CD4-positive, alpha-beta T cell (primary cell): ENCODE measurements at regions not wholly inside any gene's neighbourhood (a gene's known extent, or its start where the extent isn't known, plus 50 kb on each side); places are given as distances from the start of the nearest gene placed in this dataset.

Source experiments
- ATAC-seq: fragments of 200-7000 bp; cut with Tn5 transposase; one replicate; pipeline ENCODE4 v1.10.0; 2022; ENCODE audit warnings: mild to moderate bottlenecking; ENCODE audit not compliant: poor library complexity
- CTCF ChIA-PET: fragments of 350-600 bp; sonication (Branson Sonifier 250); formaldehyde crosslinking; loops from one replicate; lab custom pipeline; 2021; ENCODE audit warnings: antibody characterized with exemption, inconsistent platforms; lab: Charles Lee
- POLR2A ChIA-PET: fragments of 350-600 bp; sonication (Branson Sonifier 250); formaldehyde crosslinking; loops from one replicate; lab custom pipeline; 2021; ENCODE audit warnings: antibody characterized with exemption, inconsistent platforms; lab: Charles Lee
- DNase-seq, 14 experiments: peaks; one replicate each; pipeline ENCODE4 v3.0.0-alpha.2; 2013 to 2020; ENCODE audit warnings: mixed read lengths in 2 of 14
- H3K27ac ChIP-seq, 2 donors: one replicate each; pipeline versions ENCODE4 v1.5.1 to v1.7.0; 2013; ENCODE audit warnings: low read length in 2 of 2, low read depth in 1 of 2, mild to moderate bottlenecking in 1 of 2
- H3K27me3 ChIP-seq, 2 experiments: 1 replicate in 1 of 2; 2 replicates in 1 of 2; pipeline versions ENCODE4 v1.6.1 to v1.7.0; 2013; ENCODE audit warnings: low read length in 2 of 2, control low read depth in 1 of 2, mild to moderate bottlenecking in 1 of 2, moderate library complexity in 1 of 2; ENCODE audit not compliant: insufficient read depth in 2 of 2, control insufficient read depth in 1 of 2
- H3K36me3 ChIP-seq: one replicate; pipeline ENCODE4 v1.6.1; 2013; ENCODE audit warnings: low read length, control low read depth; ENCODE audit not compliant: insufficient read depth
- H3K4me1 ChIP-seq: one replicate; pipeline ENCODE4 v1.6.1; 2013; ENCODE audit warnings: low read length, control low read depth; ENCODE audit not compliant: insufficient read depth
- H3K4me3 ChIP-seq: one replicate; pipeline ENCODE4 v1.5.1; 2013; ENCODE audit warnings: mild to moderate bottlenecking, low read length, moderate library complexity
- H3K9me3 ChIP-seq, 2 experiments: 1 replicate in 1 of 2; 2 replicates in 1 of 2; pipeline versions ENCODE4 v1.6.1 to v1.7.0; 2013; ENCODE audit warnings: low read length in 2 of 2, mild to moderate bottlenecking in 2 of 2, control low read depth in 1 of 2, moderate library complexity in 1 of 2; ENCODE audit not compliant: control insufficient read depth in 1 of 2, insufficient read depth in 1 of 2
- H3K27ac Mint-ChIP-seq: one replicate; pipeline ENCODE4 v1.8.0; 2020; ENCODE audit warnings: mixed read lengths
- H3K27me3 Mint-ChIP-seq: one replicate; pipeline ENCODE4 v1.8.0; 2021; ENCODE audit warnings: mixed read lengths
- H3K36me3 Mint-ChIP-seq: one replicate; pipeline ENCODE4 v1.8.0; 2021; ENCODE audit warnings: low read depth, mixed read lengths
- H3K4me1 Mint-ChIP-seq: one replicate; pipeline ENCODE4 v1.8.0; 2021; ENCODE audit warnings: low read depth, mixed read lengths
- H3K4me3 Mint-ChIP-seq: one replicate; pipeline ENCODE4 v1.8.0; 2020; ENCODE audit warnings: mild to moderate bottlenecking, mixed read lengths
- H3K9me3 Mint-ChIP-seq: one replicate; pipeline ENCODE4 v1.8.0; 2020; ENCODE audit warnings: mixed read lengths
- intact Hi-C, 2 experiments: fragments of 100-400 bp; cut with DNase I in 1 of 2; cut with micrococcal nuclease in 1 of 2; formaldehyde crosslinking; loops; one replicate each; pipeline versions ENCODE4 v1.15.1 to v1.9.0; 2023 to 2025; cut with DNase I, micrococcal nuclease
- TF ChIP-seq, protein P1 (sequence below): fragments of 200-600 bp; IDR thresholded peaks from one replicate; pipeline ENCODE4 v1.8.0; 2022; ENCODE audit warnings: antibody characterized with exemption, mild to moderate bottlenecking

GRCh38 chr2:39949131-39949530 lies 170.1 kb upstream of the THUMPD2 start:
- H3K27ac Mint-ChIP-seq: no peak overlapping the region
- Histone ChIP-seq H3K27me3 (no peaks in the 10 kb centered on the region), H3K4me1 (no peaks in the 10 kb centered on the region), H3K27ac (no peak overlapping the region), H3K9me3 (no peaks in the 10 kb centered on the region), H3K36me3 (no peaks in the 10 kb centered on the region), H3K4me3 (no peak overlapping the region)
- DNase-seq: no peak
- no peak for ATAC-seq
- no peaks in the 10 kb centered on the region for H3K36me3 Mint-ChIP-seq
- POLR2A ChIA-PET: no interaction called here
- no peaks in the 10 kb centered on the region for H3K4me1 Mint-ChIP-seq
- H3K9me3 Mint-ChIP-seq: no peaks in the 10 kb centered on the region
- intact Hi-C loops: no loop called here
- H3K27me3 Mint-ChIP-seq: no peaks in the 10 kb centered on the region
- CTCF ChIA-PET: no interaction called here
- TF ChIP-seq, protein P1, sequence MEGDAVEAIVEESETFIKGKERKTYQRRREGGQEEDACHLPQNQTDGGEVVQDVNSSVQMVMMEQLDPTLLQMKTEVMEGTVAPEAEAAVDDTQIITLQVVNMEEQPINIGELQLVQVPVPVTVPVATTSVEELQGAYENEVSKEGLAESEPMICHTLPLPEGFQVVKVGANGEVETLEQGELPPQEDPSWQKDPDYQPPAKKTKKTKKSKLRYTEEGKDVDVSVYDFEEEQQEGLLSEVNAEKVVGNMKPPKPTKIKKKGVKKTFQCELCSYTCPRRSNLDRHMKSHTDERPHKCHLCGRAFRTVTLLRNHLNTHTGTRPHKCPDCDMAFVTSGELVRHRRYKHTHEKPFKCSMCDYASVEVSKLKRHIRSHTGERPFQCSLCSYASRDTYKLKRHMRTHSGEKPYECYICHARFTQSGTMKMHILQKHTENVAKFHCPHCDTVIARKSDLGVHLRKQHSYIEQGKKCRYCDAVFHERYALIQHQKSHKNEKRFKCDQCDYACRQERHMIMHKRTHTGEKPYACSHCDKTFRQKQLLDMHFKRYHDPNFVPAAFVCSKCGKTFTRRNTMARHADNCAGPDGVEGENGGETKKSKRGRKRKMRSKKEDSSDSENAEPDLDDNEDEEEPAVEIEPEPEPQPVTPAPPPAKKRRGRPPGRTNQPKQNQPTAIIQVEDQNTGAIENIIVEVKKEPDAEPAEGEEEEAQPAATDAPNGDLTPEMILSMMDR: no peak
- H3K4me3 Mint-ChIP-seq: no peak overlapping the region

DNA sequence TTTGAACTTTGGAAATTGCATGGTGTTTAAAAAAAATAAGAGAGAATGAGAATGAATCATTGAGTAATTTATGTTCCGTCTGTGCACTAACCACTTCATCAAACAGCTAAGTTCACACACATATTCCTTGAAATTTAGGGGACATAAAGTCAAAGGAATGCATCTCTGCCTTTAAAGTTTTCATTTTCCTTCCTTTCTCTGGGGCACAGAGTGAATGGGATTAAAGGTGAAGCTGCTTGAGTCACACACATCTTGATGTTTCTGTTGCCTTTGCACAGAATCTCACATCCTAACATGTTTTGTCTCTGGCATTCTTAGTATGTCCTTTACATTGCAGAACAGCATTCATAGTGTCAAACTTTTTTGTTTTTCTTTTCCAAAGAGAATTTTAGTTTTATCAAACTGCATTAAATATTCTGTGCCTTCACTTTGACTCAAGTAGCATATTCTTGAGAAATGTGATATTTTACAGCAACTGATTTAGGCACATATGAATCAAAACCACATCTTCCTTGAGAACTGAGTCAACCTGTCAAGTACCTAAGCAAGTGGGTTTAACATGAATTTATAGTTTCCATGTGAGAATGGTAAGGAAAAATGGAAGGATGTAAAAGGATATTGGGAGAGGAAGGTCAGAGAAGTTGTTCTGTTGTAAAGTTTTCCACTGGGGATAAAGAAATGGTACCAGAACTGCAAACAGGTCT lies 169.1 kb upstream of the THUMPD2 start:
- POLR2A ChIA-PET: no interaction called here
- H3K4me1 Mint-ChIP-seq: no peaks in the 10 kb centered on the region
- H3K4me3 ChIP-seq: no peak overlapping the region
- TF ChIP-seq, protein P1: no peak
- H3K9me3 ChIP-seq: no peaks in the 10 kb centered on the region
- ATAC-seq: no peak
- no peaks in the 10 kb centered on the region for H3K36me3 Mint-ChIP-seq
- H3K27ac ChIP-seq: no peak overlapping the region
- H3K4me3 Mint-ChIP-seq: no peak overlapping the region
- H3K27ac Mint-ChIP-seq: no peak overlapping the region
- intact Hi-C loops: no loop called here
- no peaks in the 10 kb centered on the region for H3K27me3 Mint-ChIP-seq
- no peaks in the 10 kb centered on the region for H3K36me3 ChIP-seq
- CTCF ChIA-PET: no interaction called here
- no peaks in the 10 kb centered on the region for H3K27me3 ChIP-seq
- no peaks in the 10 kb centered on the region for H3K4me1 ChIP-seq
- DNase-seq: no peak
- H3K9me3 Mint-ChIP-seq: no peaks in the 10 kb centered on the region

- Mint-ChIP-seq H3K36me3 (no peaks in the 10 kb centered on the region), H3K4me3 (no peak overlapping the region), H3K4me1 (no peaks in the 10 kb centered on the region), H3K27me3 (no peaks in the 10 kb centered on the region), H3K9me3 (no peaks in the 10 kb centered on the region), H3K27ac (no peak overlapping the region)
- Histone ChIP-seq H3K9me3 (no peaks in the 10 kb centered on the region), H3K4me1 (no peaks in the 10 kb centered on the region), H3K27me3 (no peaks in the 10 kb centered on the region), H3K27ac (no peak overlapping the region), H3K36me3 (no peaks in the 10 kb centered on the region), H3K4me3 (no peak overlapping the region)
- ATAC-seq: no peak
- intact Hi-C loops: no loop called here
- ChIA-PET POLR2A (no interaction called here), CTCF (no interaction called here)
- TF ChIP-seq, protein P1: no peak
- no peak for DNase-seq
Observed at GRCh38 chr2:39947294-39948015, 168.4 kb upstream of the THUMPD2 start.
